Bronchial epithelial cell (primary cell): ENCODE measurements at regions not wholly inside any gene's neighbourhood (a gene's known extent, or its start where the extent isn't known, plus 50 kb on each side); places are given as distances from the start of the nearest gene placed in this dataset.

Experiments used
- DNase-seq: peaks from one replicate; pipeline ENCODE4 v3.0.0-alpha.2; 2010; ENCODE audit warnings: low read depth
- FAIRE-seq: peaks from 2 replicates; lab custom pipeline; 2011; peaks lifted over from hg19 to GRCh38; lab: Jason Lieb, UNC
- H3K27me3 ChIP-seq: 2 replicates; pipeline ENCODE4 v1.5.1; 2011; ENCODE audit warnings: low read length; ENCODE audit not compliant: control insufficient read depth, insufficient read depth
- H3K36me3 ChIP-seq: 2 replicates; pipeline ENCODE4 v1.5.1; 2011; ENCODE audit warnings: low read length; ENCODE audit not compliant: control insufficient read depth, insufficient read depth
- H3K4me3 ChIP-seq: 2 replicates; pipeline ENCODE4 v1.5.1; 2011; ENCODE audit warnings: mild to moderate bottlenecking, low read depth, low read length, control low read depth
- TF ChIP-seq, protein P1 (sequence below): IDR thresholded peaks from 2 replicates; pipeline ENCODE4 v1.5.1; 2011; ENCODE audit warnings: mild to moderate bottlenecking, moderate library complexity, low read length, control low read depth, inconsistent platforms; ENCODE audit not compliant: insufficient read depth, severe bottlenecking

DNA sequence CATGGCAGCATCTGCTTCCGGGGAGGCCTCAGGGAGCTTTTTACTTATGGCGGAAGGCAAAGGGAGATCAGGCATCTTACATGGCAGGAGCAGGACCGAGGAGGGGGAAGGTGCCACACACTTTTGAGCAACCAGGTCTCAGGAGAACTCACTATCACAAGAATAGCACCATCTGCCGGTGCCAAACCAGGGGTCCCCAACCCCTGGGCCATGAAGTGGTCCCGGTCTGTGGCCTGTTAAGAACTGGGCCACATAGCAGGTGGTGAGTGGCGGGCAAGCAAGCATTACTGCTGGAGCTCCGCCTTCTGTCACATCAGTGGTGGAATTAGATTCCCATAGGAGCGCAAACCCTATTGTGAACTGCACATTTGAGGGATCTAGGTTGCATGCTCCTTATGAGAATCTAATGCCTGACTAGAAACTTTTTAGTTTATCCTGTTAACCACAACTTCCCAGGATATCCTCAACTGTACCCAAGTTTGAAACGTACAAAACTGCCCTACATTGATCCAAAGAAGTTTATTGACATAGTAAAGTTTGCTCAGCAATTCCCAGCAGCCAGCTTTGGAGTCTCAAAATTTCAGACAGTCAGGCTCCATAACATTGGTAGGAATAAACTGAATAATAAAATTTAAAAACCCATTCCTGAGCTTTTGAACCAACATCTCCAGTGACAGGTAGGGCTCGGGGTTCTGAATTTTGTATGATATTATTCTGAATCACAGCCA, 228.4 kb upstream of the TAC1 start:
- Histone ChIP-seq H3K4me3 (no peak overlapping the region), H3K27me3 (no peaks in the 10 kb centered on the region), H3K36me3 (no peaks in the 10 kb centered on the region)
- DNase-seq: no peak
- no peak for FAIRE-seq
- TF ChIP-seq, protein P1, sequence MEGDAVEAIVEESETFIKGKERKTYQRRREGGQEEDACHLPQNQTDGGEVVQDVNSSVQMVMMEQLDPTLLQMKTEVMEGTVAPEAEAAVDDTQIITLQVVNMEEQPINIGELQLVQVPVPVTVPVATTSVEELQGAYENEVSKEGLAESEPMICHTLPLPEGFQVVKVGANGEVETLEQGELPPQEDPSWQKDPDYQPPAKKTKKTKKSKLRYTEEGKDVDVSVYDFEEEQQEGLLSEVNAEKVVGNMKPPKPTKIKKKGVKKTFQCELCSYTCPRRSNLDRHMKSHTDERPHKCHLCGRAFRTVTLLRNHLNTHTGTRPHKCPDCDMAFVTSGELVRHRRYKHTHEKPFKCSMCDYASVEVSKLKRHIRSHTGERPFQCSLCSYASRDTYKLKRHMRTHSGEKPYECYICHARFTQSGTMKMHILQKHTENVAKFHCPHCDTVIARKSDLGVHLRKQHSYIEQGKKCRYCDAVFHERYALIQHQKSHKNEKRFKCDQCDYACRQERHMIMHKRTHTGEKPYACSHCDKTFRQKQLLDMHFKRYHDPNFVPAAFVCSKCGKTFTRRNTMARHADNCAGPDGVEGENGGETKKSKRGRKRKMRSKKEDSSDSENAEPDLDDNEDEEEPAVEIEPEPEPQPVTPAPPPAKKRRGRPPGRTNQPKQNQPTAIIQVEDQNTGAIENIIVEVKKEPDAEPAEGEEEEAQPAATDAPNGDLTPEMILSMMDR: no peak

DNA sequence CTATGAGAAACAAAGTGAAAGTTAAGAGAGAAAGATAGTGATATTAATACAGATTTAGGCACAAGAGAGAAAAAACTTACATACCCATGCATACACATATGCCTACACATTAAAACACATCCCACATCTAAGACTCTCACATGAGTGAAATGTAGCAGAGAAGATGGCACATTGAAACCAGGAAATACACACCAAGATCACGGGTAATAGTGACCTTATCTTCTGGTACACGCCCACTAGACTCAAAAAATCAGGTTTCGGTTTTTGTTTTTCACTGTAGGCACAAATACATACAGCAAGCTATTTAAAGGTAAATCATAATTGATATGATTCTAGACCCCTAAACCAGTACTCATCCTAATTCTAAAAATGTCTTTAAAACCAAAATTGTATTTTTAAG, 225.2 kb upstream of the TAC1 start:
- TF ChIP-seq, protein P1: no peak
- H3K36me3 ChIP-seq: no peaks in the 10 kb centered on the region
- FAIRE-seq (no peak), DNase-seq (no peak)
- H3K27me3 ChIP-seq: no peaks in the 10 kb centered on the region
- H3K4me3 ChIP-seq: no peak overlapping the region

DNA sequence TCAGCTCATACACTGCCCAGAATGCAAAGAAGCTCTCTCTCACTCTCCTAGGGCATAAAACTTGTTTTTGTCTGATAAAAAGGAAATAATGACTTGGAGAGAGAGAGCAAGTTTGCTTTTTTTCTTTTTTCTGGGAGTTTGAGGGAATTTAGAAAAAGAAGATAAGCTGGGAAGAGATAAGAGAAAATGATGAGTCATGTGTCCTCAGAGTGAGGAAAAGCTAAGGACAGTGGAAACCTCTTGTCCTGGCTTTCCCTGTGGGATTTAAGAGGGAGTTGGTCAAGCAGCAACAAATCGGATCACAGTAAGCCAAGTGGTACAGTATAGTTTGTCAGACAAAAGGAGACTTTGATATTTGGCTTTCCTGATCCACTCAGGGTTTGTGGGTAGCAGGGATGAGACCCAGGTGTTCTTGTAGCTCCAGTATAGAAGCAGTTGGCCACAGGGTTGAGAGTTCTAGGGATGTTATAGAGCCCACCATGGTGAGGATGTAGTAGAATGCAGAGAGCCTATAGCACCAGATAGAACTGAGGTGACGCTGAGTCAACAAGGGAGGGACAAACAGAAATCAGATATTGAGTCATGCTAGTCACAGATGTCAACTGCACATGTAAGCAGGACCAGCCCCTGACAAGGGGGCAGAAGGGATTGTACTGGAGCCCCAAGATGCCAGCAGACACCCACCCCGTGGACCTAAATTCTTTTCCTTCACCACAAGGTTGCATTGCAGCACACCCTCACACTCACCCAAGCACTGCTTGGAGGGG, 219.3 kb upstream of the TAC1 start:
- H3K27me3 ChIP-seq: no peaks in the 10 kb centered on the region
- TF ChIP-seq, protein P1: no peak
- no peak overlapping the region for H3K4me3 ChIP-seq
- DNase-seq: no peak
- FAIRE-seq: no peak
- H3K36me3 ChIP-seq: no peaks in the 10 kb centered on the region

DNA sequence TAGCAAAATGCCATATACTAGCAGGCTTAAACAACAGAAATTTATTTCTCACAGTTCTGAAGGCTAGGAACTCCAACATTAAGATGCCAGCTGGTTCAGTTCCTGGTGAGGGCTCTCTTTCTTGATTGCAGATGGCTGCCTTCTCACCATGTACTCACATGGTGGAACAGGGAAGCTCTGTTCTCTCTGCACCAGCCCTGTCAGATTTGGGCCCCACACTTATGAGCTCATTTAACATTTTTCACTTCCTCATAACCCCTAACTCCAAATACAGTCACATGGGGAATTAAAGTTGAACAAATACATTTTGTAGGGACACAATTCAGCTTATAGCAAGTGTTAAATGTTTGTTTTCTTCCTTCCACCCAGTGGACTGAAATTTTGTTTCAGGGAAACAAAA, 218.6 kb upstream of the TAC1 start:
- DNase-seq (no peak), FAIRE-seq (no peak)
- no peaks in the 10 kb centered on the region for H3K27me3 ChIP-seq
- no peaks in the 10 kb centered on the region for H3K36me3 ChIP-seq
- no peak overlapping the region for H3K4me3 ChIP-seq
- TF ChIP-seq, protein P1: no peak

DNA sequence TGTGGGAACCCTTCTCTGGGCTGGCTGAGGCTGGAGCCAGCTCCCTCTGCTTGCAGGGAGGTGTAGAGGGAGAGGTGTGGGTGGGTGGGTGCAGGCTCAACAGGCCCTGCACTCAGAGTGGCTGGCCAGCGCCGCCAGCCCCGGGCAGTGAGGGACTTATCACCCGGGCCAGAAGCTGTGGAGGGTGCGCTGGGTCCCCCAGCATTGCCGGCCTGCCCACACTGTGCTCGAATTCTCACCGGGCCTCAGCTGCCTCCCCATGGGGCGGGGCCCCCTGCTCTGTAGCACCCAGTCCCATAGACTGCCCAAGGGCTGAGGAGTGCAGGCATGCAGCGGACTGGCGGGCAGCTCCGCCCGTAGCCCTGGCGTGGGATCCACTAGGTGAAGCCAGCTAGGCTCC, 190.7 kb upstream of the TAC1 start:
- DNase-seq (no peak), FAIRE-seq (no peak)
- H3K27me3 ChIP-seq: no peaks in the 10 kb centered on the region

More for the DNA sequence above, 190.7 kb upstream of the TAC1 start:
- Histone ChIP-seq H3K4me3 (no peak overlapping the region), H3K36me3 (no peaks in the 10 kb centered on the region)
- TF ChIP-seq, protein P1: no peak
